Small intestine (tissue), 7 donors: ENCODE measurements at regions not wholly inside any gene's neighbourhood (a gene's known extent, or its start where the extent isn't known, plus 50 kb on each side); places are given as distances from the start of the nearest gene placed in this dataset.

Source experiments
- DNase-seq, 2 donors: peaks; one replicate each; pipeline versions ENCODE4 v3.0.0 to v3.0.0-alpha.2; 2013
- FAIRE-seq: peaks from 2 replicates; lab custom pipeline; 2012; peaks lifted over from hg19 to GRCh38; lab: Jason Lieb, UNC
- H3K27ac ChIP-seq, 3 donors: one replicate each; pipeline ENCODE4 v1.5.1; 2013; ENCODE audit warnings: low read length in 2 of 3, mild to moderate bottlenecking in 2 of 3, control low read depth in 1 of 3, inconsistent platforms in 1 of 3, low read depth in 1 of 3, moderate library complexity in 1 of 3
- H3K27me3 ChIP-seq, 3 donors: one replicate each; pipeline ENCODE4 v1.6.1; 2013; ENCODE audit warnings: low read length in 3 of 3, inconsistent platforms in 1 of 3; ENCODE audit not compliant: control insufficient read depth in 3 of 3, insufficient read depth in 3 of 3
- H3K36me3 ChIP-seq, 3 donors: one replicate each; pipeline ENCODE4 v1.6.1; 2013; ENCODE audit warnings: low read length in 3 of 3, inconsistent platforms in 1 of 3, low read depth in 1 of 3, mild to moderate bottlenecking in 1 of 3, moderate library complexity in 1 of 3; ENCODE audit not compliant: control insufficient read depth in 3 of 3, insufficient read depth in 2 of 3
- H3K4me1 ChIP-seq, 3 donors: one replicate each; pipeline ENCODE4 v1.6.1; 2013; ENCODE audit warnings: low read length in 2 of 3, inconsistent platforms in 1 of 3, low read depth in 1 of 3, mild to moderate bottlenecking in 1 of 3, moderate library complexity in 1 of 3; ENCODE audit not compliant: control insufficient read depth in 3 of 3, insufficient read depth in 2 of 3
- H3K4me3 ChIP-seq, 3 donors: one replicate each; pipeline ENCODE4 v1.5.1; 2013; ENCODE audit warnings: low read length in 3 of 3, control low read depth in 1 of 3, inconsistent platforms in 1 of 3, low read depth in 1 of 3, mild to moderate bottlenecking in 1 of 3, moderate library complexity in 1 of 3
- H3K9me3 ChIP-seq, 2 donors: one replicate each; pipeline ENCODE4 v1.6.1; 2013; ENCODE audit warnings: low read depth in 1 of 2, low read length in 1 of 2; ENCODE audit not compliant: control insufficient read depth in 2 of 2, insufficient read depth in 1 of 2
- WGBS, 3 donors: extraction: QIAGEN DNeasy Blood & Tissue Kit; methylation state at CpG; one replicate each; pipeline ENCODE4 v1.1.7; 2013; 5-methylcytosine and 5-hydroxymethylcytosine counted together
- donor health status: healthy with polysubstance abuse.
- donor health status: control.
- donor health status: control.
- donor health status: Bipolar disorder and iron deficiency.
- donor health status: healthy.

DNA sequence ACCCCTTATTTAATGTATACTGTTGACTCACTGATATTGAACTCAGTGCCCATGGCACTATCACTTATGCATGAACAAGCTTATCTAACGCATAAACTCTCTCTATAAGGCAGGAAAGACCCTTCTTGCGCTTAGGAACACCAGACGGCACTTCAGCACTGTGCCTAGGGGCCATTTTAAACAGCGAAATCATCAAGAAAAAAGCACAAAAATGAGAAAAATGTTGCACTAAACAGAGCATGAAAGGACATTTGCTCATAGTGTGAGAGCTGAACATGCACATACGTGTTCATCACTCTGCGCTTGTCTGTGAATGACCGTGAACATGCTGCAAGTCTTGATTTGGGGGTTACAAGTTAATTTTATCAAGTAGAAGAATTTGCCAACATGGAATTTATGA, 109.6 kb downstream of the WDR11 start:
- H3K4me1 ChIP-seq, result peaks cover 0 to 27% (median 0%) of the 10 kb centered on the region in 3 donors
- no peak overlapping the region for H3K27ac ChIP-seq
- 93 to 94% (median 94%) methylated on average over 7 of the region's 7 CpGs for WGBS, 3 donors
- FAIRE-seq (no peak), DNase-seq (no peak)
- no peak overlapping the region for H3K4me3 ChIP-seq
- H3K27me3 ChIP-seq, result no peaks in the 10 kb centered on the region
- H3K36me3 ChIP-seq, result no peaks in the 10 kb centered on the region
- H3K9me3 ChIP-seq, result no peaks in the 10 kb centered on the region

DNA sequence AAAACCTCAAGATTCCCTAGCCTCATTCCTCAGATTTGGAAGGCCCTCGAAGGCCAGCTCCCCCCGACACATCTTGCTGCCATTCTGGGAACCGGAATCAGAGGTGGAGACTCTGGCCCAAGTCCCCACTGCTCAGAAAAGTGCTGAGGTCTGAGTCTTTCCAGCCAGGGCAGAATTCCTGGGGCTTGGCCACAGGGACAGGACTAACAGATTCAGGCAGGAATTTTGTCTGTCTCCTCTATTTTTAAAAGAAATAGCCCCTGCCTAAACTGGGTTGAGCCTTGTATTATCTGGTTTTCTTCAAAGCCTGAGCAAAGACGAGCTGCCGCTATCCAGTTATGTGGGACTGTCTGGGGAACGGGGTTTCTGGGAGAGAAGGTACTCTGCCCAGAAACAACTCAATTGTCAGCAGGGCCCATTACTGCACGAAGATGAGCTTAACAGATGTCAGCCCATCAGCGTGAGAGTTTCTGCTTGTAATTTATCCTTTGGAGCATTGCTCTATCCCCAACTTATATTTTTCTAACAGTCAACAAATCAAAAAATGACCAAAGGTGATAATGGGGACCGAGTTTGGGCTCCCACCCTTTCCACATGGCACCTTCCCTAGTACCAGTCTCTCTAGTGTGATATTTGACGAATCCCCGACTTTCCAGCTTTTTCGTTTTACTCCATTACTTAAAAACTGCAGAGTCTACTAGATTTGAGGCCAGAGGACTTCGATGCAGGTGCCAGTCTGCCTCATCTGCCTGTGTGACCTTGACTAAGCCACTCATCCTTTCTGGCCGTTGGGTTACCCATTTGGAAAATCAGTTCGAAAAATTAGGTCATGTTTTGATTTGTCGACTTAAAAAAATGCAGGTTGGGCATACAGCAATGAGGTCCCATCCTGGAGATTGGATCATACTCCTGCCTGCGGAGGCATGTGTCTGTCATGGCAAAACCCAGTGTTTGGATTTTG, 110.9 kb downstream of the WDR11 start:
- Histone ChIP-seq H3K4me3 (no peak overlapping the region), H3K4me1 (peaks cover 0 to 27% (median 0%) of the 10 kb centered on the region in 3 donors), H3K9me3 (no peaks in the 10 kb centered on the region), H3K27ac (no peak overlapping the region), H3K27me3 (no peaks in the 10 kb centered on the region), H3K36me3 (no peaks in the 10 kb centered on the region)
- 82 to 91% (median 83%) methylated on average over 17 of the region's 17 CpGs for WGBS, 3 donors
- FAIRE-seq (no peak), DNase-seq (no peak)

DNA sequence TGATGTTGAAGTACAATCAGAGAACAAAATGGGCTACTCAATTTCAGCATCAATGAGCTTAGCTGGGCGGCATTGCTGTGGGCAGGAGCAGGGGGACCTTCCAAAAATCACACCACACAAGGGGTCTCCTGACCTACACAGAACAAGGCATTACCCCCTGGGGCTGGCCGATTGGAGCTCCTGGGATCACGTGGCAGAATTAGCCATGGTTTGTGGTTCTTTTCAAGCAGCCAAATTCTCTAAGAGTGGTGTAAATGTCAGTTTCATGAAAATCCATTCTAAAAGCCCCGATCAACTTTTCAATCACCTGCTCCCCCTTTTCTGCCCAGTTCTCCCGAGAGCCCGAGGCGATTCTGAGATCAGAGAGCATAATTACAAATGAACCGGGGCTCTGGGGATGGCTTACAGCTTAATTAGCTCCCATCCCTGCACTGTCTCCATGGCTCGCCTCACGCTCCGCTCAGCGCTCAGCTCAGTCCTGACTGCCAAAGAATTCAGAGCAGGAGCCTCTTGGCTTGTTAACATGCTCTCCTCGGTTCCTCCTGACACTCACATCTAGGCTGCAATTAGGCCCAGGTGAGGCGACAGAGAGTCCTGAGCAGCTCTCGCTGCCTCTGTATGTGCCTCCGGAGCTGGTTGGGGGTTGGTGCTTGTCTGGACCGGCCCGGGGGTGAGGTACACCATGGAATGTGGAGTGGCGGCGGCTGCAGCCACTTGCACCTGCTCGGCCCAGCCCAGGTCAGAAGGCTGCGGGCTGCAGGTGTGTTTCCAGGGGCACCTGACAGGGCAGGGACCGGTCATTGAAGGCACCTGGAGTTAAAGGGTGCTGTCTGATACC, 111.8 kb downstream of the WDR11 start:
- H3K36me3 ChIP-seq, result no peaks in the 10 kb centered on the region
- H3K9me3 ChIP-seq, result no peaks in the 10 kb centered on the region
- H3K4me3 ChIP-seq, result no peak overlapping the region
- peaks cover 0 to 27% (median 0%) of the 10 kb centered on the region in 3 donors for H3K4me1 ChIP-seq
- 15 to 46% (median 33%) methylated on average over 23 of the region's 23 CpGs for WGBS, 3 donors
- H3K27me3 ChIP-seq, result no peaks in the 10 kb centered on the region
- H3K27ac ChIP-seq, result peak overlapping the region in 1 of 3 donors; percentile 78
- FAIRE-seq, result no peak
- DNase-seq, result peak; percentile 43 to 69

DNA sequence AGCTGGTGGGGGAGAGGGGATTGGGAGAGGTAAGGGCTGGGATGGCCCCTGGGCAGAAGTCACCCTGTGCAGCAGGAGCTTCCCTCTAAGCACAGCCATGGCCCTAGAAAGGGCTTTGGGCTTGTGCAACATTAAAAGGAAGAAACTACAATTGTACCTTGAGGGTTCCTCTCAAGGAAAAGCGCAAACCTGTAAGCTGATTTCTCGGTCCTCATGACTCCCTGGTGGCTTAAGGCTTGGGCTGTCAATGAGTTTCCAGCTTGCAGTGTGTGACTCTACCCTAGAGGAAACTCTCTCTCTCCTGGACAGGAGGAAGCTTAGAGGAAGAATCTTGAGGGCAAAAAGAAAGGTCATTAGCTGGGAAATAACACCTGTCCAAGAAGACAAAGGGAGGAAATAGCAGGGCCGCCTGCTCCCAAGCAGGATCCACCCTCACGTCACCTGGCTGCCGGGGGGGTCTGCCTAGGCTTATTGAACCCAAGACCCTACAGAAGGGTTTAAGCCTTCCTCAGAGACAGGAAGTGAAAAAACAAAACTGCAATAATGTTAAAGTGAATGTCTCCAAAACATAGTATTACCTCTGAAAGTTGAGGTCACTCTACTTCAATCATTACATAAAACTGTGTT, 112.5 kb downstream of the WDR11 start:
- peaks cover 0 to 27% (median 0%) of the 10 kb centered on the region in 3 donors for H3K4me1 ChIP-seq
- FAIRE-seq (no peak), DNase-seq (peak in 1 of 2 donors; percentile 12)
- 28 to 55% (median 45%) methylated on average over 5 of the region's 5 CpGs for WGBS, 3 donors
- H3K4me3 ChIP-seq, result no peak overlapping the region
- H3K27ac ChIP-seq, result peak overlapping the region in 1 of 3 donors; percentile 78
- H3K9me3 ChIP-seq, result no peaks in the 10 kb centered on the region
- no peaks in the 10 kb centered on the region for H3K36me3 ChIP-seq
- no peaks in the 10 kb centered on the region for H3K27me3 ChIP-seq

DNA sequence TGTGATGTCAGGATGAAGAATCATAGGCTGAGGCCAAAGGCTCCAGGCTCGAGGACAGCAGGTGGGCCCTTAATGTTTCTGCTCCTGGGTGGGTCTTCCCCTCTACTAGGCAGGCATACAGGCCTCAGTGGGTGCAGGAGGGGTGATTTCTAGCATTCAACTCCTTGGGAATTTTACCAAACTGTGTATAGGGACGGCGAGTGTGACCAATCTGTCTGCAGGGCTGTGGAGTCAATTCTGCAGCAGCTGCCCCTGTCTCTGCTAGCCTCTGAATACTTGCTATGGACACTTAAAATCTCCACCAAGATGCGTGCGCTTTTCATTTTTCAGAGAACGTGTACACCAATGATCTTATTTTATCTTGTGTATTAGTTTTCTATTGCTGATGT, 115.5 kb downstream of the WDR11 start:
- H3K4me3 ChIP-seq, result no peak overlapping the region
- no peak overlapping the region for H3K27ac ChIP-seq
- no peaks in the 10 kb centered on the region for H3K36me3 ChIP-seq
- no peaks in the 10 kb centered on the region for H3K9me3 ChIP-seq
- H3K27me3 ChIP-seq, result no peaks in the 10 kb centered on the region
- H3K4me1 ChIP-seq, result peaks cover 0 to 34% (median 0%) of the 10 kb centered on the region in 3 donors
- no peak for DNase-seq
- 84 to 95% (median 84%) methylated on average over 6 of the region's 6 CpGs for WGBS, 3 donors
- FAIRE-seq, result no peak

DNA sequence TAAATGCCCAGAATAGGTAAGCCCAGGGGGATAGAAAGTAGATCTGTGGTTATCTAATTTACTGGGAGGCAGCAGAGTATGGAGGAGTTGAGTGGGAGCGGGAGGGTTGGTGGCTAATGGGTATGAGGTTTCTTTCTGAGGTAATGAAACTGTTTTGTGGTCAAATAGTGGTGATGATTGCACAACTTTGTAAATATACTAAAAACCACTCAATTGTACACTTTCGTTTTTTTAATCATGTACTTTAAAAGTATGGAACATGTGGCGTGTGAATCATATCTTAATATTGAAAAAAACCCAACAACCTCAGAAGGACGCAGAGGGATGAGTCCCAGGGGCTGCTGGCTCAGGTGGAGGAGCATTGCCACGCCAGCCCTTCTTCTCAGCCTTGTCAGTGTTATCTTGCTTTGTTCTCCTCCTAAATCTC, 118.1 kb downstream of the WDR11 start:
- Histone ChIP-seq H3K4me3 (no peak overlapping the region), H3K27ac (no peak overlapping the region)

DNA sequence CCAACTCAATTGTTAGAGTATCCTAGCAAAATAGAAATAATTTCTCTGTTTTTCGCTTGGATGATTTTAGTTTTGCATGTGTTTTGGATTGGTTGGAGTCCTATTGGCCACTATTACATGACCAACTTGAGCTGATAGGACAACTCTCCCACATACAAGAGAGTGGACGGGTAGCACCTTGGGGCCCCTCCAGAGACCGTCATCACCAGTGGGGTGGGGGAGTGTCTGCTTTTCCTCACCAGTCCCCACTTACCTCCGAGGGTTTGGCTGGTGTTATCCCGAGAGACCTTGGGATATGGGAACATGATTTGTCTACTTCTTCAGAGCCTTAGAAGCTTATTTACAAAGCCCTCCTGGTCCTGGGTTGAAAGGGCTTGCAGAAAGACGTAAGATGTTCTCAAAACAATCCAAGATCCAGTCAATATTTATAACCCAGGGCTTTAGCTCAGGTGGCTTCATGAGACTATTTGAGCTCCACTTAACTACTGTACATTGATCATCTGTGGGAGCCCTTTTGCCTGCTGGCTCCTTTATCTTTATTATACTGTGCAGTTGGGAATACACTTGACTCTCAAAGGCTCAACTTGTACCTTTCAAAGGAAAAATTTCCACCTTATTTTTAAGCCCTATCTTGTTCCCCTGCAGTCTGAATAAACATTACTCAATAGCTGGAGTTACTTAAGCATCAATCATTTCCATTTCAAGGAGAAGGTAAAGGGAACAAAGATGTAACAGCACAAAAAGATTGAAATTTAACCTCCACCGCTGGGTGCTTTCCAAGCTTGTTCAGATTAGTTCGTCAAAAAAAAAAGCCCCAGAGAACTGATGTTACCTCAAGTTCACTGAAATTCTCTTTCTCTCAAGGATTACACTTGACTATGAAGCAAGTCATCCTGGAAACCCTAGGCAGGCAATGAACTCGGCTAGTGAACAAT, 119.7 kb downstream of the WDR11 start:
- DNase-seq (peak in 1 of 2 donors; percentile 39), FAIRE-seq (no peak)
- H3K36me3 ChIP-seq, result no peaks in the 10 kb centered on the region
- H3K9me3 ChIP-seq, result peaks cover 0 to 17% of the 10 kb centered on the region in 2 donors
- H3K27me3 ChIP-seq, result peaks cover 0 to 4% (median 2%) of the 10 kb centered on the region in 3 donors
- WGBS, 3 donors, result 59 to 73% (median 67%) methylated on average over 9 of the region's 9 CpGs
- no peak overlapping the region for H3K27ac ChIP-seq
- no peak overlapping the region for H3K4me3 ChIP-seq
- H3K4me1 ChIP-seq, result peaks cover 0 to 10% (median 0%) of the 10 kb centered on the region in 3 donors

More for the DNA sequence above, 118.1 kb downstream of the WDR11 start:
- 66 to 87% (median 72%) methylated on average over 5 of the region's 5 CpGs for WGBS, 3 donors
- no peaks in the 10 kb centered on the region for H3K36me3 ChIP-seq
- DNase-seq (no peak), FAIRE-seq (no peak)
- peaks cover 0 to 17% (median 0%) of the 10 kb centered on the region in 3 donors for H3K4me1 ChIP-seq
- H3K27me3 ChIP-seq, result peaks cover 0 to 4% (median 2%) of the 10 kb centered on the region in 3 donors
- peaks cover 0 to 7% of the 10 kb centered on the region in 2 donors for H3K9me3 ChIP-seq
